CD8-positive, alpha-beta memory T cell (primary cell): ENCODE measurements at regions not wholly inside any gene's neighbourhood (a gene's known extent, or its start where the extent isn't known, plus 50 kb on each side); places are given as distances from the start of the nearest gene placed in this dataset.

ENCODE experiments used
- CTCF ChIA-PET: fragments of 350-600 bp; sonication (Branson Sonifier 250); formaldehyde crosslinking; loops from one replicate; lab custom pipeline; 2021; ENCODE audit warnings: antibody characterized with exemption; lab: Charles Lee
- POLR2A ChIA-PET: fragments of 350-600 bp; sonication (Branson Sonifier 250); formaldehyde crosslinking; loops from one replicate; lab custom pipeline; 2021; ENCODE audit warnings: antibody characterized with exemption; lab: Charles Lee
- DNase-seq, 5 donors: peaks; one replicate each; pipeline versions ENCODE4 v3.0.0 to v3.0.0-alpha.2; 2020 to 2022; ENCODE audit warnings: mixed read lengths in 1 of 5
- H3K27ac ChIP-seq: one replicate; pipeline ENCODE4 v1.7.0; 2013; ENCODE audit warnings: low read depth, mild to moderate bottlenecking, low read length, moderate library complexity
- H3K27me3 ChIP-seq: 2 replicates; pipeline ENCODE4 v1.7.0; 2013; ENCODE audit warnings: low read length, mild to moderate bottlenecking; ENCODE audit not compliant: insufficient read depth, poor library complexity, severe bottlenecking
- H3K36me3 ChIP-seq: 2 replicates; pipeline ENCODE4 v1.7.0; 2013; ENCODE audit warnings: mild to moderate bottlenecking, low read length, moderate library complexity; ENCODE audit not compliant: insufficient read depth
- H3K4me1 ChIP-seq: 2 replicates; pipeline ENCODE4 v1.7.0; 2013; ENCODE audit warnings: mild to moderate bottlenecking, low read length, moderate library complexity; ENCODE audit not compliant: insufficient read depth
- H3K4me3 ChIP-seq: 2 replicates; pipeline ENCODE4 v1.7.0; 2013; ENCODE audit warnings: mild to moderate bottlenecking, low read length
- H3K9me3 ChIP-seq: 2 replicates; pipeline ENCODE4 v1.7.0; 2013; ENCODE audit warnings: mild to moderate bottlenecking, low read length
- H3K27ac Mint-ChIP-seq, 8 donors: one replicate each; pipeline ENCODE4 v1.8.0; 2020 to 2021; ENCODE audit warnings: mixed read lengths in 8 of 8, mild to moderate bottlenecking in 6 of 8, inconsistent platforms in 3 of 8, moderate library complexity in 3 of 8
- H3K27me3 Mint-ChIP-seq, 2 donors: one replicate each; pipeline ENCODE4 v1.8.0; 2020 to 2021; ENCODE audit warnings: mixed read lengths in 2 of 2, mild to moderate bottlenecking in 1 of 2, moderate library complexity in 1 of 2
- H3K36me3 Mint-ChIP-seq, 3 donors: one replicate each; pipeline ENCODE4 v1.8.0; 2020 to 2021; ENCODE audit warnings: mixed read lengths in 3 of 3, inconsistent platforms in 1 of 3, mild to moderate bottlenecking in 1 of 3
- H3K4me1 Mint-ChIP-seq, 3 donors: one replicate each; pipeline ENCODE4 v1.8.0; 2020 to 2021; ENCODE audit warnings: mixed read lengths in 3 of 3, inconsistent platforms in 1 of 3, mild to moderate bottlenecking in 1 of 3
- H3K4me3 Mint-ChIP-seq, 7 donors: one replicate each; pipeline ENCODE4 v1.8.0; 2020 to 2021; ENCODE audit warnings: mixed read lengths in 7 of 7, mild to moderate bottlenecking in 6 of 7, moderate library complexity in 4 of 7, inconsistent platforms in 2 of 7
- H3K9me3 Mint-ChIP-seq, 5 donors: one replicate each; pipeline ENCODE4 v1.8.0; 2020 to 2022; ENCODE audit warnings: mixed read lengths in 5 of 5, mild to moderate bottlenecking in 3 of 5, moderate library complexity in 2 of 5, inconsistent platforms in 1 of 5

DNA sequence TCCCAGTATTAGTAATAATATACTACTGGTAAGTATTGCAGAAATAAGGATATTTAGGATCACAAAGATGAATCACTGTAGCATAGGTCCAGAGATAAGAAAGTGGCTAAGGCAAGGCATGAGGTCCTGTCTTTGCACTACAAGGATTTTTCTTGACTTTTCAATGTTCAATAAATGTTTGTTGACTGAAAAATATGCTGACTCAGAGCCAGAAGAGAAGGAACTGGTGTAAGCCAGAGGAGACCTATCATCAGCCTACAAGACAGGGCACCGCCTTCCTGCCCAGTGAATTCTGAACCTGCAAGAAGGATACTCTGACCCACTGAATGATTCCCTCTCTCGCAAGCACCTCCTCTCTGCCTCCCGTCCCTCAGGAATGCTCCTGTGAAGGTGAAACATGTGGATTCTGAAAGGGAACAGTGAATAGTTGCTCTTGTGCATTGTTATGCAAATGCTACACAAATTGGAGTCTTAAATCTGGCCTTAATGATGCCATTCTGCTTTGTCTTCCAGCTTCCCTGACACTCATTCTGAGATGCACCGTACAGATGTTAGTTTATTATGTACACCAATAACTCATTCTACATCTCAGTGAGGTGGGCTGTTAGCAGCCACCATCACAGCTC lies 540.0 kb downstream of the OMA1 start:
- Histone ChIP-seq H3K27ac (no peak overlapping the region), H3K36me3 (no peaks in the 10 kb centered on the region), H3K4me3 (no peak overlapping the region), H3K27me3 (no peaks in the 10 kb centered on the region), H3K4me1 (no peaks in the 10 kb centered on the region), H3K9me3 (no peaks in the 10 kb centered on the region)
- Mint-ChIP-seq H3K9me3 (no peaks in the 10 kb centered on the region), H3K4me3 (no peak overlapping the region), H3K27ac (no peak overlapping the region), H3K27me3 (peaks cover 3 to 16% of the 10 kb centered on the region in 2 donors), H3K36me3 (no peaks in the 10 kb centered on the region), H3K4me1 (no peaks in the 10 kb centered on the region)
- CTCF ChIA-PET: no interaction called here
- POLR2A ChIA-PET: no interaction called here
- no peak for DNase-seq

DNA sequence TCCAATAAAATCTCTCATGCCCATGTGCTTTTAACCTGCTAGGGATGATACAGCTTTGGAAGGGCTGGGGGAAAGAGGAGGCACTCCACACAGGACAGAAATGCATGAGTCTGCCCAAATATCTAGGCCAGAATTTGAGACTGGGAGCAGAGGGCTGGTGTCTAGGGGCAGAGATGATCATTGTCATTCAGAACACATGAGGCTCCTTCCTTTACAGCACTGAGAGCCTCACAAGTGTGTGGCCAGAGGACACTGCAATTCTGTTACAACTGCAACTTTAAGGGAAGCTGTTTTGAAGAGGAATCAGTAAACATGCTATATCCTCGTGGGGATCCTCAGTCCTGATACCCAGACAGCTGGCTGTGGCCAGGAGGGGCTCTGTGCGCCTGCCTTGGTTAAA lies 541.3 kb downstream of the OMA1 start:
- Histone ChIP-seq H3K4me3 (no peak overlapping the region), H3K36me3 (no peaks in the 10 kb centered on the region), H3K27ac (no peak overlapping the region), H3K4me1 (no peaks in the 10 kb centered on the region), H3K9me3 (no peaks in the 10 kb centered on the region), H3K27me3 (no peaks in the 10 kb centered on the region)
- ChIA-PET POLR2A (no interaction called here), CTCF (no interaction called here)
- Mint-ChIP-seq H3K9me3 (no peaks in the 10 kb centered on the region), H3K27ac (no peak overlapping the region), H3K36me3 (no peaks in the 10 kb centered on the region), H3K4me1 (no peaks in the 10 kb centered on the region), H3K27me3 (peaks cover 8 to 18% of the 10 kb centered on the region in 2 donors), H3K4me3 (no peak overlapping the region)
- no peak for DNase-seq

GRCh38 chr1:58003988-58004387 lies 542.5 kb downstream of the OMA1 start:
- no peaks in the 10 kb centered on the region for H3K4me1 Mint-ChIP-seq
- CTCF ChIA-PET: no interaction called here
- H3K4me3 Mint-ChIP-seq: no peak overlapping the region
- no peaks in the 10 kb centered on the region for H3K9me3 ChIP-seq
- no peaks in the 10 kb centered on the region for H3K27me3 ChIP-seq
- H3K4me3 ChIP-seq: no peak overlapping the region
- no peak overlapping the region for H3K27ac Mint-ChIP-seq
- no peaks in the 10 kb centered on the region for H3K9me3 Mint-ChIP-seq
- H3K4me1 ChIP-seq: no peaks in the 10 kb centered on the region
- H3K27me3 Mint-ChIP-seq: peaks cover 8 to 18% of the 10 kb centered on the region in 2 donors
- H3K36me3 ChIP-seq: no peaks in the 10 kb centered on the region
- POLR2A ChIA-PET: no interaction called here
- no peak for DNase-seq
- no peaks in the 10 kb centered on the region for H3K36me3 Mint-ChIP-seq
- no peak overlapping the region for H3K27ac ChIP-seq

- ChIA-PET CTCF (no interaction called here), POLR2A (no interaction called here)
- no peak overlapping the region for H3K4me3 Mint-ChIP-seq
- H3K9me3 Mint-ChIP-seq: no peaks in the 10 kb centered on the region
- H3K36me3 Mint-ChIP-seq: no peaks in the 10 kb centered on the region
- H3K4me3 ChIP-seq: no peak overlapping the region
- no peaks in the 10 kb centered on the region for H3K4me1 Mint-ChIP-seq
- H3K27ac Mint-ChIP-seq: no peak overlapping the region
- DNase-seq: no peak
- H3K36me3 ChIP-seq: no peaks in the 10 kb centered on the region
- H3K4me1 ChIP-seq: no peaks in the 10 kb centered on the region
- no peaks in the 10 kb centered on the region for H3K27me3 ChIP-seq
- H3K27ac ChIP-seq: no peak overlapping the region
- H3K27me3 Mint-ChIP-seq: peaks cover 8 to 18% of the 10 kb centered on the region in 2 donors
- H3K9me3 ChIP-seq: no peaks in the 10 kb centered on the region
Measured at GRCh38 chr1:58003059-58003458, 543.5 kb downstream of the OMA1 start.

GRCh38 chr1:58000821-58001220 lies 545.7 kb downstream of the OMA1 start:
- Histone ChIP-seq H3K4me1 (no peaks in the 10 kb centered on the region), H3K9me3 (no peaks in the 10 kb centered on the region), H3K36me3 (no peaks in the 10 kb centered on the region), H3K27ac (no peak overlapping the region), H3K27me3 (no peaks in the 10 kb centered on the region), H3K4me3 (no peak overlapping the region)
- H3K9me3 Mint-ChIP-seq: peaks cover 0 to 9% (median 0%) of the 10 kb centered on the region in 5 donors
- no peak overlapping the region for H3K27ac Mint-ChIP-seq
- no peaks in the 10 kb centered on the region for H3K4me1 Mint-ChIP-seq
- ChIA-PET POLR2A (no interaction called here), CTCF (no interaction called here)
- H3K27me3 Mint-ChIP-seq: peaks cover 8 to 18% of the 10 kb centered on the region in 2 donors
- no peak overlapping the region for H3K4me3 Mint-ChIP-seq
- no peak for DNase-seq
- no peaks in the 10 kb centered on the region for H3K36me3 Mint-ChIP-seq

- no peak overlapping the region for H3K27ac ChIP-seq
- H3K9me3 ChIP-seq: no peaks in the 10 kb centered on the region
- H3K4me3 Mint-ChIP-seq: no peak overlapping the region
- CTCF ChIA-PET: no interaction called here
- no peak overlapping the region for H3K4me3 ChIP-seq
- no peak overlapping the region for H3K27ac Mint-ChIP-seq
- no peaks in the 10 kb centered on the region for H3K27me3 ChIP-seq
- POLR2A ChIA-PET: no interaction called here
- DNase-seq: no peak
- no peaks in the 10 kb centered on the region for H3K36me3 ChIP-seq
- H3K27me3 Mint-ChIP-seq: peaks cover 7 to 18% of the 10 kb centered on the region in 2 donors
- no peaks in the 10 kb centered on the region for H3K36me3 Mint-ChIP-seq
- H3K4me1 Mint-ChIP-seq: no peaks in the 10 kb centered on the region
- H3K4me1 ChIP-seq: no peaks in the 10 kb centered on the region
- peaks cover 0 to 9% (median 0%) of the 10 kb centered on the region in 5 donors for H3K9me3 Mint-ChIP-seq
Measured at GRCh38 chr1:58000116-58000515, 546.4 kb downstream of the OMA1 start.

DNA sequence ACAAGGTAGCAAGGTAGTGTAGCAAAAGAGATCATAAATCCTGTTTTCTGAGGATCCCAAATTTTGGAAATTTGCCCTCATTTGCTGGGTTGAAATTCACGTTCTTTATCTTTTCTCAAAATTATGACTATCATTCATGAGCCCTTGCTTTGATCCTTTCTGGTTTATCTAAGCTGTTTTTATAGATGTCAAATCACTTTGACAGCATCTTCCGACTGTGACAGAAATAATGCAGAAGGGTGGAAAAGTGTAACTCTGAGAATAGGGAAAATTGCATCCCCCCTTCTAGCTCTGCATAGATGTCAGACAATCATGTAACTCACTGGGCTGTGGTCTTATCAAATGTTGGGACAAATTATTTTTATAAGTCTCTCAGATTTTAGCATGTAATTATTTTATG lies 550.1 kb downstream of the OMA1 start:
- DNase-seq: no peak
- H3K4me3 ChIP-seq: no peak overlapping the region
- no peak overlapping the region for H3K27ac Mint-ChIP-seq
- no peaks in the 10 kb centered on the region for H3K4me1 ChIP-seq
- H3K4me1 Mint-ChIP-seq: no peaks in the 10 kb centered on the region
- H3K36me3 ChIP-seq: no peaks in the 10 kb centered on the region
- no peak overlapping the region for H3K4me3 Mint-ChIP-seq
- POLR2A ChIA-PET: no interaction called here
- H3K27me3 Mint-ChIP-seq: peaks cover under 1 to 7% of the 10 kb centered on the region in 2 donors
- no peak overlapping the region for H3K27ac ChIP-seq
- H3K36me3 Mint-ChIP-seq: no peaks in the 10 kb centered on the region
- H3K9me3 ChIP-seq: no peaks in the 10 kb centered on the region
- CTCF ChIA-PET: no interaction called here
- H3K9me3 Mint-ChIP-seq: peaks cover 0 to 9% (median 0%) of the 10 kb centered on the region in 5 donors
- no peaks in the 10 kb centered on the region for H3K27me3 ChIP-seq

DNA sequence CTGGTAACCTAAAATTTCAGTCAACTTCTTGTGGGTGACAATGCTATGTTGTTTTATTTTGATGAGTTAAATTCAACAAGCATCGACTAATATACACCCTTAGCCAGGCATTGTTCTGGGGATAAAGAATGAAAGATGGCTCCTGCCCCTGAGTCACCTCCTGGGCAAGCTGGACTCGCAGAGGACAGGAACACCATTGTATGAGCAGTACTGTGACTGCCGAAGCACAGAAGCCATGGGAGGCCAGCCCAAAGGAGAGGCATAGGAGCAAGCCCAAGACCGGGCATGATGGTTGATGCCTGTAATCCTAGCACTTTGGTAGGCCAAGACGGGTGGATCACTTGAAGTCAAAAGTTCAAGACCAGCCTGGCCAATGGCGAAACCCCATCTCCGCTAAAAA lies 555.2 kb downstream of the OMA1 start:
- Histone ChIP-seq H3K4me3 (no peak overlapping the region), H3K9me3 (no peaks in the 10 kb centered on the region), H3K4me1 (no peaks in the 10 kb centered on the region), H3K36me3 (no peaks in the 10 kb centered on the region), H3K27ac (no peak overlapping the region), H3K27me3 (no peaks in the 10 kb centered on the region)
- H3K36me3 Mint-ChIP-seq: no peaks in the 10 kb centered on the region
- no peak overlapping the region for H3K27ac Mint-ChIP-seq
- DNase-seq: no peak
- ChIA-PET POLR2A (no interaction called here), CTCF (no interaction called here)
- H3K9me3 Mint-ChIP-seq: peaks cover 0 to 2% (median 0%) of the 10 kb centered on the region in 5 donors
- H3K4me1 Mint-ChIP-seq: peaks cover 0 to 3% (median 3%) of the 10 kb centered on the region in 3 donors
- no peak overlapping the region for H3K4me3 Mint-ChIP-seq
- peaks cover 2 to 4% of the 10 kb centered on the region in 2 donors for H3K27me3 Mint-ChIP-seq
